BLaER1 (cell line): ENCODE measurements at regions not wholly inside any gene's neighbourhood (a gene's known extent, or its start where the extent isn't known, plus 50 kb on each side); places are given as distances from the start of the nearest gene placed in this dataset.

ENCODE experiments used
- H3K27ac ChIP-seq: shearing (Covaris generic); formaldehyde crosslinking; 2 replicates; pipeline ENCODE4 v1.8.1; 2022
- H3K27me3 ChIP-seq: shearing (Covaris generic); formaldehyde crosslinking; 2 replicates; pipeline ENCODE4 v1.8.1; 2022
- H3K36me3 ChIP-seq: shearing (Covaris generic); formaldehyde crosslinking; 2 replicates; pipeline ENCODE4 v1.8.1; 2022
- H3K4me1 ChIP-seq: shearing (Covaris generic); formaldehyde crosslinking; 2 replicates; pipeline ENCODE4 v1.8.1; 2022
- H3K4me2 ChIP-seq: shearing (Covaris generic); formaldehyde crosslinking; 2 replicates; pipeline ENCODE4 v1.8.1; 2022
- H3K4me3 ChIP-seq: shearing (Covaris generic); formaldehyde crosslinking; 2 replicates; pipeline ENCODE4 v1.8.1; 2022
- H3K9ac ChIP-seq: shearing (Covaris generic); formaldehyde crosslinking; 2 replicates; pipeline ENCODE4 v1.8.1; 2022
- H3K9me3 ChIP-seq: shearing (Covaris generic); formaldehyde crosslinking; 2 replicates; pipeline ENCODE4 v1.8.1; 2022
- H4K20me1 ChIP-seq: shearing (Covaris generic); formaldehyde crosslinking; 2 replicates; pipeline ENCODE4 v1.8.1; 2022
- Cebpa-rat ChIP-seq: shearing (Covaris generic); IDR thresholded peaks from 2 replicates; pipeline ENCODE4 v1.8.1; 2022

GRCh38 chr3:162287600-162287999, 791.0 kb downstream of the OTOL1 start:
- H3K27ac ChIP-seq = no peak overlapping the region
- H3K4me2 ChIP-seq = no peak overlapping the region
- H3K4me3 ChIP-seq = no peak overlapping the region
- H3K9ac ChIP-seq = no peak overlapping the region
- H4K20me1 ChIP-seq = no peaks in the 10 kb centered on the region
- H3K27me3 ChIP-seq = no peaks in the 10 kb centered on the region
- no peaks in the 10 kb centered on the region for H3K4me1 ChIP-seq
- no peaks in the 10 kb centered on the region for H3K36me3 ChIP-seq
- no peak for TF ChIP-seq Cebpa-rat
- H3K9me3 ChIP-seq = no peaks in the 10 kb centered on the region

- no peak for TF ChIP-seq Cebpa-rat
- H3K27me3 ChIP-seq = no peaks in the 10 kb centered on the region
These were observed 795.8 kb downstream of the OTOL1 start for GRCh38 chr3:162292409-162292808.

GRCh38 chr3:162295323-162295983, 798.8 kb downstream of the OTOL1 start:
- Histone ChIP-seq H3K36me3 (no peaks in the 10 kb centered on the region), H3K4me1 (no peaks in the 10 kb centered on the region), H3K4me2 (no peak overlapping the region), H4K20me1 (no peaks in the 10 kb centered on the region), H3K9ac (no peak overlapping the region), H3K9me3 (no peaks in the 10 kb centered on the region), H3K4me3 (no peak overlapping the region), H3K27ac (no peak overlapping the region), H3K27me3 (no peaks in the 10 kb centered on the region)
- no peak for TF ChIP-seq Cebpa-rat

More at GRCh38 chr3:162292409-162292808, 795.8 kb downstream of the OTOL1 start:
- no peaks in the 10 kb centered on the region for H3K36me3 ChIP-seq
- no peaks in the 10 kb centered on the region for H3K4me1 ChIP-seq
- no peak overlapping the region for H3K4me2 ChIP-seq
- H3K9me3 ChIP-seq = no peaks in the 10 kb centered on the region
- no peak overlapping the region for H3K9ac ChIP-seq
- H3K4me3 ChIP-seq = no peak overlapping the region
- no peak overlapping the region for H3K27ac ChIP-seq
- no peaks in the 10 kb centered on the region for H4K20me1 ChIP-seq

GRCh38 chr3:162302983-162303624, 806.5 kb downstream of the OTOL1 start:
- Histone ChIP-seq H3K36me3 (no peaks in the 10 kb centered on the region), H3K27ac (no peak overlapping the region), H3K4me3 (no peak overlapping the region), H4K20me1 (no peaks in the 10 kb centered on the region), H3K9me3 (no peaks in the 10 kb centered on the region), H3K9ac (no peak overlapping the region), H3K27me3 (no peaks in the 10 kb centered on the region), H3K4me2 (no peak overlapping the region), H3K4me1 (no peaks in the 10 kb centered on the region)
- TF ChIP-seq Cebpa-rat = no peak

GRCh38 chr3:162317046-162317445, 820.4 kb downstream of the OTOL1 start:
- no peak for TF ChIP-seq Cebpa-rat
- Histone ChIP-seq H3K9ac (no peak overlapping the region), H3K4me2 (no peak overlapping the region), H4K20me1 (no peaks in the 10 kb centered on the region), H3K27ac (no peak overlapping the region), H3K4me1 (no peaks in the 10 kb centered on the region), H3K36me3 (no peaks in the 10 kb centered on the region), H3K27me3 (no peaks in the 10 kb centered on the region), H3K4me3 (no peak overlapping the region), H3K9me3 (no peaks in the 10 kb centered on the region)

GRCh38 chr3:162328649-162329048, 832.0 kb downstream of the OTOL1 start:
- H4K20me1 ChIP-seq = no peaks in the 10 kb centered on the region
- H3K4me1 ChIP-seq = no peaks in the 10 kb centered on the region
- H3K9ac ChIP-seq = no peak overlapping the region
- H3K4me2 ChIP-seq = no peak overlapping the region
- TF ChIP-seq Cebpa-rat = no peak
- H3K4me3 ChIP-seq = no peak overlapping the region
- H3K27me3 ChIP-seq = no peaks in the 10 kb centered on the region
- no peak overlapping the region for H3K27ac ChIP-seq
- H3K36me3 ChIP-seq = no peaks in the 10 kb centered on the region
- H3K9me3 ChIP-seq = no peaks in the 10 kb centered on the region

GRCh38 chr3:162329514-162329913, 832.9 kb downstream of the OTOL1 start:
- no peak for TF ChIP-seq Cebpa-rat
- no peak overlapping the region for H3K4me3 ChIP-seq

GRCh38 chr3:162332344-162332743, 835.7 kb downstream of the OTOL1 start:
- Histone ChIP-seq H3K4me2 (no peak overlapping the region), H4K20me1 (no peaks in the 10 kb centered on the region), H3K9me3 (peaks cover 18% of the 10 kb centered on the region), H3K4me3 (no peak overlapping the region), H3K27ac (no peak overlapping the region), H3K36me3 (no peaks in the 10 kb centered on the region), H3K9ac (no peak overlapping the region), H3K4me1 (no peaks in the 10 kb centered on the region), H3K27me3 (no peaks in the 10 kb centered on the region)
- no peak for TF ChIP-seq Cebpa-rat

More at GRCh38 chr3:162329514-162329913, 832.9 kb downstream of the OTOL1 start:
- Histone ChIP-seq H3K27me3 (no peaks in the 10 kb centered on the region), H4K20me1 (no peaks in the 10 kb centered on the region), H3K4me2 (no peak overlapping the region), H3K9me3 (peaks cover 6% of the 10 kb centered on the region), H3K36me3 (no peaks in the 10 kb centered on the region), H3K4me1 (no peaks in the 10 kb centered on the region), H3K27ac (no peak overlapping the region), H3K9ac (no peak overlapping the region)

- Histone ChIP-seq H3K4me2 (no peak overlapping the region), H3K9ac (no peak overlapping the region), H3K4me1 (no peaks in the 10 kb centered on the region), H3K4me3 (no peak overlapping the region), H3K9me3 (peaks cover 18% of the 10 kb centered on the region), H3K36me3 (no peaks in the 10 kb centered on the region), H3K27me3 (no peaks in the 10 kb centered on the region), H3K27ac (no peak overlapping the region), H4K20me1 (no peaks in the 10 kb centered on the region)
- no peak for TF ChIP-seq Cebpa-rat
These were observed 837.9 kb downstream of the OTOL1 start for GRCh38 chr3:162334537-162334936.

- Histone ChIP-seq H4K20me1 (no peaks in the 10 kb centered on the region), H3K36me3 (no peaks in the 10 kb centered on the region), H3K9ac (no peak overlapping the region), H3K4me1 (no peaks in the 10 kb centered on the region), H3K27me3 (no peaks in the 10 kb centered on the region), H3K4me2 (no peak overlapping the region), H3K27ac (no peak overlapping the region), H3K9me3 (peaks cover 18% of the 10 kb centered on the region), H3K4me3 (no peak overlapping the region)
- TF ChIP-seq Cebpa-rat = no peak
These were observed 841.0 kb downstream of the OTOL1 start for GRCh38 chr3:162337630-162338029.

- Histone ChIP-seq H3K36me3 (no peaks in the 10 kb centered on the region), H3K9ac (no peak overlapping the region), H3K4me1 (no peaks in the 10 kb centered on the region), H3K4me3 (no peak overlapping the region), H3K4me2 (no peak overlapping the region), H4K20me1 (no peaks in the 10 kb centered on the region), H3K27me3 (no peaks in the 10 kb centered on the region), H3K27ac (no peak overlapping the region), H3K9me3 (peaks cover 18% of the 10 kb centered on the region)
- no peak for TF ChIP-seq Cebpa-rat
These were observed 841.9 kb downstream of the OTOL1 start for GRCh38 chr3:162338514-162338913.
